PC-3 (cell line): ENCODE measurements at regions not wholly inside any gene's neighbourhood (a gene's known extent, or its start where the extent isn't known, plus 50 kb on each side); places are given as distances from the start of the nearest gene placed in this dataset.

Experiments
- ATAC-seq: fragments of 200-7000 bp; cut with Tn5 transposase; 2 replicates; pipeline ENCODE4 v1.9.1; 2020; ENCODE audit warnings: mild to moderate bottlenecking, moderate library complexity
- BruUV-seq: library from RNA; stranded (reverse); fragments of 400-500 nt; replicated peaks from 2 replicates; lab custom pipeline; 2021; lab: Mats Ljungman, UMichigan
- CTCF ChIA-PET: fragments of 300-600 bp; sonication (Branson Sonifier 250); formaldehyde crosslinking; loops from one replicate; lab custom pipeline; 2022; ENCODE audit warnings: antibody characterized with exemption; lab: Charles Lee
- POLR2A ChIA-PET: fragments of 300-600 bp; sonication (Branson Sonifier 250); formaldehyde crosslinking; loops from one replicate; lab custom pipeline; 2022; ENCODE audit warnings: antibody characterized with exemption; ENCODE audit not compliant: unreplicated experiment; lab: Charles Lee
- DNase-seq: peaks from one replicate; pipeline ENCODE4 v3.0.0-alpha.2; 2015
- H2AFZ ChIP-seq: fragments of 300-600 bp; sonication (generic); 2 replicates; pipeline ENCODE4 v1.6.0; 2016; ENCODE audit warnings: antibody characterized with exemption, low read length
- H3F3A ChIP-seq: fragments of 300-600 bp; sonication (generic); one replicate; pipeline ENCODE4 v1.6.0; 2017; ENCODE audit warnings: antibody characterized with exemption, low read length, control low read depth, mild to moderate bottlenecking; ENCODE audit not compliant: unreplicated experiment
- H3K27ac ChIP-seq: fragments of 300-600 bp; sonication (generic); 2 replicates; pipeline ENCODE4 v1.5.1; 2016; ENCODE audit warnings: mild to moderate bottlenecking, low read length
- H3K27me3 ChIP-seq: fragments of 300-600 bp; sonication (generic); 2 replicates; pipeline ENCODE4 v1.6.1; 2016; ENCODE audit warnings: low read length, mixed read lengths
- H3K36me3 ChIP-seq: fragments of 300-600 bp; sonication (generic); 2 replicates; pipeline ENCODE4 v1.6.1; 2016; ENCODE audit warnings: low read depth, mixed run types, low read length, mixed read lengths
- H3K4me1 ChIP-seq: fragments of 300-600 bp; sonication (generic); 2 replicates; pipeline ENCODE4 v1.5.1; 2016; ENCODE audit warnings: low read length; ENCODE audit not compliant: insufficient read depth
- H3K4me2 ChIP-seq: fragments of 300-600 bp; sonication (generic); 2 replicates; pipeline ENCODE4 v1.6.0; 2016; ENCODE audit warnings: low read length
- H3K4me3 ChIP-seq: fragments of 300-600 bp; sonication (generic); 2 replicates; pipeline ENCODE4 v1.5.1; 2016; ENCODE audit warnings: mild to moderate bottlenecking, low read length, mixed read lengths
- H3K79me2 ChIP-seq: fragments of 300-600 bp; sonication (generic); 2 replicates; pipeline ENCODE4 v1.6.1; 2017; ENCODE audit warnings: low read length, mixed read lengths
- H3K9ac ChIP-seq: fragments of 300-600 bp; sonication (generic); 2 replicates; pipeline ENCODE4 v1.6.0; 2016; ENCODE audit warnings: mild to moderate bottlenecking, low read length
- H3K9me2 ChIP-seq: fragments of 300-600 bp; sonication (generic); replicated peaks from 2 replicates; pipeline ENCODE4 v1.6.1; 2016; ENCODE audit warnings: mixed run types, low read length, mixed read lengths
- H3K9me3 ChIP-seq: fragments of 300-600 bp; sonication (generic); 2 replicates; pipeline ENCODE4 v1.6.1; 2016; ENCODE audit warnings: low read length, mixed read lengths
- H4K20me1 ChIP-seq: fragments of 300-600 bp; sonication (generic); 2 replicates; pipeline ENCODE4 v1.6.1; 2016; ENCODE audit warnings: low read length, mixed read lengths
- EZH2 ChIP-seq: fragments of 300-600 bp; sonication (generic); IDR thresholded peaks from one replicate; pipeline ENCODE4 v1.6.1; 2017; ENCODE audit warnings: antibody characterized with exemption, mild to moderate bottlenecking, low read length; ENCODE audit not compliant: unreplicated experiment
- EZH2phosphoT487 ChIP-seq: fragments of 300-600 bp; sonication (generic); IDR thresholded peaks from 2 replicates; pipeline ENCODE4 v1.6.1; 2018; ENCODE audit warnings: mild to moderate bottlenecking, antibody characterized with exemption, low read length, borderline replicate concordance
- intact Hi-C: fragments of 100-400 bp; cut with micrococcal nuclease; formaldehyde crosslinking; loops from 2 replicates; pipeline ENCODE4 v1.9.0; 2023
- TF ChIP-seq, protein P1 (sequence below): fragments of 300-600 bp; sonication (generic); conservative IDR thresholded peaks from 2 replicates; pipeline ENCODE4 v1.5.1; 2017; ENCODE audit warnings: antibody characterized with exemption, low read depth, mild to moderate bottlenecking, low read length

GRCh38 chr20:19908576-19908975 lies 108.6 kb upstream of the NAA20 start:
- no peaks in the 10 kb centered on the region for H4K20me1 ChIP-seq
- CTCF ChIA-PET = no interaction called here
- no TSS peak for BruUV-seq

GRCh38 chr20:19909725-19910124 lies 107.4 kb upstream of the NAA20 start:
- Histone ChIP-seq H3K4me3 (no peak overlapping the region), H3K9me3 (no peaks in the 10 kb centered on the region), H2AFZ (no peak overlapping the region), H3K4me2 (no peak overlapping the region), H4K20me1 (no peaks in the 10 kb centered on the region), H3K9me2 (no peaks in the 10 kb centered on the region), H3F3A (no peaks in the 10 kb centered on the region), H3K36me3 (no peaks in the 10 kb centered on the region), H3K4me1 (peaks cover 14% of the 10 kb centered on the region), H3K9ac (no peak overlapping the region), H3K27ac (no peak overlapping the region), H3K27me3 (no peaks in the 10 kb centered on the region), H3K79me2 (peaks cover 4% of the 10 kb centered on the region; the same call in 1 of the 2 replicates)
- no peak for DNase-seq
- intact Hi-C loops = no loop called here
- ChIA-PET CTCF (no interaction called here), POLR2A (no interaction called here)
- no peak for ATAC-seq
- no TSS peak for BruUV-seq
- TF ChIP-seq EZH2phosphoT487 (no peak), EZH2 (no peak)
- TF ChIP-seq, protein P1, sequence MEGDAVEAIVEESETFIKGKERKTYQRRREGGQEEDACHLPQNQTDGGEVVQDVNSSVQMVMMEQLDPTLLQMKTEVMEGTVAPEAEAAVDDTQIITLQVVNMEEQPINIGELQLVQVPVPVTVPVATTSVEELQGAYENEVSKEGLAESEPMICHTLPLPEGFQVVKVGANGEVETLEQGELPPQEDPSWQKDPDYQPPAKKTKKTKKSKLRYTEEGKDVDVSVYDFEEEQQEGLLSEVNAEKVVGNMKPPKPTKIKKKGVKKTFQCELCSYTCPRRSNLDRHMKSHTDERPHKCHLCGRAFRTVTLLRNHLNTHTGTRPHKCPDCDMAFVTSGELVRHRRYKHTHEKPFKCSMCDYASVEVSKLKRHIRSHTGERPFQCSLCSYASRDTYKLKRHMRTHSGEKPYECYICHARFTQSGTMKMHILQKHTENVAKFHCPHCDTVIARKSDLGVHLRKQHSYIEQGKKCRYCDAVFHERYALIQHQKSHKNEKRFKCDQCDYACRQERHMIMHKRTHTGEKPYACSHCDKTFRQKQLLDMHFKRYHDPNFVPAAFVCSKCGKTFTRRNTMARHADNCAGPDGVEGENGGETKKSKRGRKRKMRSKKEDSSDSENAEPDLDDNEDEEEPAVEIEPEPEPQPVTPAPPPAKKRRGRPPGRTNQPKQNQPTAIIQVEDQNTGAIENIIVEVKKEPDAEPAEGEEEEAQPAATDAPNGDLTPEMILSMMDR = no peak

More at GRCh38 chr20:19908576-19908975, 108.6 kb upstream of the NAA20 start:
- no peaks in the 10 kb centered on the region for H3K79me2 ChIP-seq
- H3K4me3 ChIP-seq = no peak overlapping the region
- no peaks in the 10 kb centered on the region for H3F3A ChIP-seq
- no peaks in the 10 kb centered on the region for H3K27me3 ChIP-seq
- H2AFZ ChIP-seq = no peak overlapping the region
- POLR2A ChIA-PET = interaction anchor here (0.7 kb wide), 1 partner anchor 29 kb away, joined by 5 read pairs; no protein-coding TSS in a partner anchor
- H3K9me3 ChIP-seq = no peaks in the 10 kb centered on the region
- intact Hi-C loops = no loop called here
- TF ChIP-seq EZH2phosphoT487 (no peak), EZH2 (no peak)
- TF ChIP-seq, protein P1 = no peak
- H3K36me3 ChIP-seq = no peaks in the 10 kb centered on the region
- H3K9me2 ChIP-seq = no peaks in the 10 kb centered on the region
- H3K4me1 ChIP-seq = peaks cover 2% of the 10 kb centered on the region
- no peak overlapping the region for H3K4me2 ChIP-seq
- H3K27ac ChIP-seq = no peak overlapping the region
- ATAC-seq (no peak), DNase-seq (no peak)
- no peak overlapping the region for H3K9ac ChIP-seq

- no peaks in the 10 kb centered on the region for H4K20me1 ChIP-seq
- POLR2A ChIA-PET = interaction anchor here (0.8 kb wide), 1 partner anchor 22 kb away, joined by 3 read pairs; no protein-coding TSS in a partner anchor
- peaks cover 23% of the 10 kb centered on the region for H3K4me1 ChIP-seq
- no peak overlapping the region for H3K27ac ChIP-seq
- DNase-seq (no peak), ATAC-seq (no peak)
- BruUV-seq = no TSS peak
- no peak overlapping the region for H3K4me3 ChIP-seq
- TF ChIP-seq EZH2phosphoT487 = no peak
- TF ChIP-seq, protein P1 = no peak
- no peak for TF ChIP-seq EZH2
- CTCF ChIA-PET = no interaction called here
- H3K36me3 ChIP-seq = no peaks in the 10 kb centered on the region
- H3K4me2 ChIP-seq = no peak overlapping the region
- no peak overlapping the region for H3K9ac ChIP-seq
- intact Hi-C loops = no loop called here
- H3F3A ChIP-seq = no peaks in the 10 kb centered on the region
- H3K9me3 ChIP-seq = no peaks in the 10 kb centered on the region
- no peaks in the 10 kb centered on the region for H3K9me2 ChIP-seq
- H2AFZ ChIP-seq = no peak overlapping the region
- H3K27me3 ChIP-seq = no peaks in the 10 kb centered on the region
- peaks cover 6% of the 10 kb centered on the region; the same call in 1 of the 2 replicates for H3K79me2 ChIP-seq
Measured at GRCh38 chr20:19911810-19912382, 105.3 kb upstream of the NAA20 start.
